Suppressor macrophage treated with lipopolysaccharide for 1 hour (primary cell): ENCODE measurements at regions not wholly inside any gene's neighbourhood (a gene's known extent, or its start where the extent isn't known, plus 50 kb on each side); places are given as distances from the start of the nearest gene placed in this dataset.
"Not testable (repeated sequence)": the region's sequence is repeated elsewhere in the genome, so short reads cannot be mapped to it uniquely, and the experiment has no call there.

Source experiments
- DNase-seq, 3 donors: peaks; one replicate each; pipeline ENCODE4 v3.0.0-alpha.2; 2020 to 2022

DNA sequence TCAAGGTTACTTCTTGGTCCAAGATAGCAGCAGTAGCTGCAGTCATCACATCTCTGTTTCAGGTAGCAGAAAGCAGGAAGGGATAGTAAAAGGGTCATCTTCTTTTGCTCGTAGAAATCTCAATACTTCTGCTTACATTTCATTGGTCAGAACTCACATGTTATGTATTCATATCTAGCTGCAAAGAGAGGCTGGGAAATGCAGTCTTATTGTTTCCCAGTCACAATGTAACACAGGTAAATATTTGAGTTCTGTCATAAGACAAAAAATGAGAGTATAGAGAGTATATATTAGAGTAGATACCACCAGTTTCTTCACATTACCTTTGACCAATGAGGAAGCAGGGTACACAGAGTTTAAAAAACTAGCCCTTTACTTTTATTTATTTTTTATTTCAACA, 132.4 kb upstream of the ITGA6 start:
- no peak for DNase-seq

DNA sequence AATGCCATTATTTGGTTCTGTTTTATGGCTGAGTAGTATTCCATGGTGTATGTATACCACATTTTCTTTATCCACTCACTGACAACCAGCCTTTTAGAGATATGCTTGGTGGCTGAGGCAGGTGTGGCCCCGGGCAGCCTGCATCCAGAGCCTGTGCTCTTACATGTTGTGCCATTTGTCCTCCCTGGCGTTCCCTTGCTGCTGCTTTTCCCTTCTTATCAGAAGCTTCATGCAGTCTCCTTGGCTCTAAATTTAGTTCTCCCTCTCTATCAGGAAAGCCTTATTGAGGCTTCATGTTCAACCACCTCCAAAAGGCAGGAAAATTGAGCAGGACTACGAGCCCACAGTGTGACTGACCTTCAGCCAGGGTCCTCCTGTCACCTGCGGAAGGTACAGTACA, 131.7 kb upstream of the ITGA6 start:
- no peak for DNase-seq

DNA sequence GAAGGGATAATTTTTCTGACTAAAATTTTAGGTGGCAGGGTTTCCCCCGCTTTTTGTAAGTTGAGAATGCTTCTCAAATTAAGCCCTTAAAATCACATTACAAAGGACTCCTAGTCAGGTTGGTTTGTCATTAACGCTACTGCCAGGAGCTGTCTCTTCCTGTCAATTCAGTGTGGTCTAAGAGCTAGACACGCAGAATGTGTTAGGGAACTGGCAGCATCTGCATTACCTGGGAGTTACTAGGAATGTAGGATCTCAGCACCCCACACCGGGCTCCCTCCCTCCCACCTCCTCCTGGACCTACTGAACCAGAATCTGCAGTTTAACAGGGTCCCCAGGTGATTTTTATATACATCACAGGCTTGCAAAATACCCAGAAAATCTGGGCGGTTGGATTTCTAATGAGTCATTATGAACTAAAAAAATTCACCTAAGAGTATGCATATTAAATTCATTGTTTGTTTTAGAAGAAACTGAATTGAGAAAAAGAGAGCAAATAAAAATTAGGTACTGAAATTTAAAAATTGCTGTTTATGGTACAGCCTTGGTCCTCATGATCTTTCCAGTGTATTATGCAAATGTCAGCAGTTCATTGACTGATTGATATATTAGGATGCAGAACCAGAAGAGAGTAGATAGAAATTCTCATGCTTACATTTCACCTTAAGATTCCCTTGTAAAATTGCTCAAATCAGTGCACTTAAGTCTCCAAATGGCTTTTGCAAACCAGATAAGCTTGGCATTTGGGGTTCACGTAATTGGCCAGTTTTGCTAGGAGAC, 130.9 kb upstream of the ITGA6 start:
- no peak for DNase-seq

DNA sequence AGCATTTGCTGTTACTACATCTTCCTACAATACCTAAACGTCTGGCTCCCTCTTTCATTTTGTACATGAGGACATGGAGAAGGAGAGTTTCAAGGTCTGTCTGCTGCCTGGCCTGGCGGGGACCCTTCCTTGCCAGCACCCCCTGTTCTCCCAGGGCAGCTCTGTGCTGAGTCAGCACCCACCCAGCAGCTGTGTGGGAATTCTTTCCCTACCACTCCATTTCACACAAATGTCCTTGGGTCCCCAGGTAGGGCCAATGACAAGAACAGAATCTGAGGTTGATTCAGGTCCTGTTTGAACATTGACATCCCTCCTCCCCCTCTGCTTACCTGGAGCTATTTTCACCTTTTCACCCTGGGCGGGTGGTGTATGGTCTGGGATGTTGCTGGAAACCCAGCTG, 129.9 kb upstream of the ITGA6 start:
- no peak for DNase-seq

DNA sequence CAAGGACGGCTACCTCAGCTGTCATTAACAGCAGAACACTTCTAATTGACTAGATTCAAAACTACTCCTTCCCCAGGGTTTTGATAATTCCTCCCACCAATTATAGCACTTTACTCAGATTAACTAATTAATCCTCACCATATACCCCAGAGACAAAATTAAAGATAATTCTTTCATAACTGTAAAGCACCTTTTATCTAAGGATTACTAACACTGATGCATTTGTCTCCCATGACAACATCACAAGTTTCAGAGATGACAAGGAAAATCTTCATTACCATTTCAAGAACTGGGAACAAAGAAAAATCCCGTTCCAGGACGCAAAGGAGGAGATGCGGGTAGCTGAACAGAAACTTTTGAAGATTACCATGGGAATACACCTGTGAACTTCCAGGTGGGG, 129.4 kb upstream of the ITGA6 start:
- DNase-seq: no peak

DNA sequence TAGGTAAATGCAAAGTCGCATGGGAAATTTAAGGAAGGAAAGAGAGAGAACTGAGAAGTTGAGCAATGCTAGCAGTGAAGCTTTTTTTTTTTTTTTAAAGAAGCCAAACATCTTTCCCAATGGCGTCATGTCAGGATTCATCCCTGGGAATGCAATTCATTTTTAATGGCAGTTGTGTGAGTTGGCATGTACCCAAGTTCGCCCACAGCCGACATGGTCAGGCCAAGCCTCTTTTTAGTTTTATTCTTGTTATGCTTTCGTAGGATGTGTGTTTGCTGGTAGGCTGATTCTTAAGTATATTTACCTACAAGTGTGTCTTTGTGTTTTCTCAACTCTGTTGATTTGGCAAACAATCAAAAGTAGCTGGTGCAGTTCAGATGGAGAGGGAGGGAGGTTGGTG, 127.6 kb upstream of the ITGA6 start:
- peak in 2 of 3 donors; percentile 33 to 39 for DNase-seq

DNA sequence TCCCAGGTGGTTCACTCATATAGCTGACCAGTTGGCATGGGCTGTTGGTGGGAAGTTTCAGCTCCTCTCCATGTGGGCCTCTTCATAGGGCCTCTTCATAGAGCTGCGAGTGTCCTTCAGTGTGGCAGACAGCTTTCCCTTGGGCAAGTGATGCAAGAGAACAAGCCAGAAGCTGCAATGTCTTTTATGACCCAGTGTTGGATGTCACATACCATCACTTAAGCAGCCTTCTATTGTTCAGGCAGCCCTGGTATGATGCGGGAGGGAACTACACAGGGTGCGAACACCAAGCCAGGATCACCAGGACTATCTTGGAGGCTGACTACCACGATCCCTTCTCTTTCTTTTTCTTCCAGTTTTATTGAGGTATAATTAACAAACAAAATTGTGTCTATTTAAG, 126.5 kb upstream of the ITGA6 start:
- DNase-seq: no peak

DNA sequence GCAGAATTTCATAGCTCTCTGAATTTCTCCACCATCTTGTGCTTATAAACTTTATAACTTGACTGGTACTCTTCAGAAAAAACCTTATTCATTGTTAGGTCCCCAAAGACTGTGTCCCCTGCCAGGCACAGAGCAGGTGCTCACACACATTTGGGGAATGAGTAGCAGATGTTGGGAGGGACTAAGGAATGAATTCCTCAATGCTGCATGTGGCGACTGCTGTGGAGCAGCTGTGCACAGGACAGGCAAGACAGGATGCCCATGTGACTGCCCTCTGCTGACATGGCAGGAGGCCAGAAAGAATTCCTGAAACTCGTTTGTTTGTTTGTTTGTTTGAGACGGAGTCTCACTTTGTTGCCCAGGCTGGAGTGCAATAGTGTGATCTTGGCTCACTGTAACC, 122.3 kb upstream of the ITGA6 start:
- no peak for DNase-seq

DNA sequence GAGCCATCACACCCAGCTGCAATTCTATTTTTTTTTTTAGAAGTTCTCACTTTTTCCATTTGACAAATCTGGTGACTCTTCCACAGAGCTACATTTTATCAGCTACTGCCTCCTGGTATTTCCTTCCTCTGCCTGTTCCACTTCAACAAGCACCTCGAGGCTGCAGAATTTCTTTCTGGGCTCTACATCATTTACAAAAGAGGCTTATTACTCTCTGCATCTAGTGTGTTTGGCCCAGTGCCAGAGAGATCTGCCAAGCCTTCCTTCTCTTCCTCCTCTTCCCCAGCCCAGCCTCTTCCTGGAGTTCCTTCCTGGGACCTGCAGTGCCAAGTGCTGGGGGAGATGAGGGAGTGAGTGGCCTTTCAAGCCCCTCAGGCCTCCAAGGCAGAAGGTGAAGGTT, 119.6 kb upstream of the ITGA6 start:
- DNase-seq: no peak

DNA sequence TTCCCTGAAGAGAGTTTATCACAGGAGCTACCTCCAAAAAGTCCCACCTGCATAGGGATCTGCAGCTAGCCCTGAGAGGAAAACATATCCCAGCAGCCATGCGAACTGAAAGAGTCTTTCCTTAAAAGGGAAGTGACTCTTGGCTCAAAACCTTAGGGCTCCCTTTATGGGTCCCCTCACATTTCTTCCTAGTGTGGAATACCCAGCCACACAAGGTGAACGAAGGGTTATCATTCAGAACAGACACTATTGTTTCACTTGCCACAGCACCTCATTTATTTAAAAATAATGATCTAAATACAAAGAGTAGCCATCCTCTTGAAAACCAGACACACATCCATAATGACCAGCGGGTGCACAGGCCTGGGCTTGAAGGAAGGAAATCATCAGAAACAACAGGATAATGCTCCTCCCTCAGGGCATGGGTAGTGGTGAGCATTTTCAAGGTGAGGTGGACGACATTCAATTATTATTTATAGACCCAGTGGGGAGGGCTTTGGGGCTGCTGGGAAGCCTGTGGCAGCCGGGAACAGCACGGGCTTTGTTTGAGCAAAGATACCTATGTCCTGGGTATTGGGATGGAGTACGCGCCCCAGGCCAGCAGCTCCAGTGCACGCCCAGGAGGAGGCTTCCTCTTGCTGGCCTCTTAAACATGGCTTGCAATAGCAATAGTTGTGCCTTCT, 119.0 kb upstream of the ITGA6 start:
- DNase-seq: no peak

DNA sequence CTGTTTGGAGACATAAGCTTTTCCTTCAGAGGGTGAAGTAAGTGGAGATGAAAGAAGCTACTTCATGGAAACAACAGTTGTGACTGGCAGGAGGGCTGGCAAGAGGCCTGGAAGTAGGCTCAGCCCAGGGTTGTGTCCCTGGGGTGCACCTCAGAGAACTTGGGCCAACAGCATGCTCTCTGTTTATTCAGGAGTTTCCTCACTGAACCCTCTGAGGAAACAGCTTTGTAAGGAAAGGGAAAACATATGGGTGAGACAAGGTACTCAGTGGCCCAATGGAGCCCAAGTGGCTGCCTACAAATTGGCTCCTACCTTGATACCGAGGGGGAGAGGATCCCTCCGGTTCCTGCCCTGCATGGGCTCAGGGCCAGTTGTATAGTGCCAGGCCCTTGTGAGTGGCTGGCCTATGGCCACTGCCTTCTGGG, 115.5 kb upstream of the ITGA6 start:
- DNase-seq: no peak

DNA sequence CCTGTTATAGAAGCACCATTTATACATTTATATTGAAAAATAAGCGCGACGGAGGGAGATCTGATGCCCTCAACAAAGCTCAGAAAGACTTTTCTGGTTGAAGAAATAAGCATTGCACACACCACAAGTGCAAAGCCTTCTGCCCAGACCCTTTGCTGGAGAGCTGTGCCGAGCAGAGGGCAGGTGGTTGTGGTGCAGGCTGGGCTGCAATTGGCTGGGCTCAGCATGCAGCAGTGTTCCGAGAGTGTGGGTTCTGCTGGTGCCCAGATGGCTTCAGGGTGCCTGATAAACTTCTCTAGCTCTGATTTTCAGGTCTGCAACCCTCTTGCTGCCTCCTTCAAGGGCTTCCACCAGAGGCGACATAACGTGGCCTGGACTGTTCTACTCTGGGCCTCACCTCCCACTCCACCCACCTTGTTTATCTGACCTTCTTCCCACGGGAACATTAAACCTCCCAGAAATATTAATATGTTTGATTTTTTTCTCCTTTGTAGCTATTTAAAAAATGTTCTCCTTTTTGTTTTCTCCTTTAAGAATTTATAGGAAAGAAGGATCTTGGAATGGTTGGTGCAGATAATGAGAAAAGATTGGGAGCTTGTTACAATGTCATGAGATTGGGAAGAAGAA, 113.6 kb upstream of the ITGA6 start:
- DNase-seq: no peak

DNA sequence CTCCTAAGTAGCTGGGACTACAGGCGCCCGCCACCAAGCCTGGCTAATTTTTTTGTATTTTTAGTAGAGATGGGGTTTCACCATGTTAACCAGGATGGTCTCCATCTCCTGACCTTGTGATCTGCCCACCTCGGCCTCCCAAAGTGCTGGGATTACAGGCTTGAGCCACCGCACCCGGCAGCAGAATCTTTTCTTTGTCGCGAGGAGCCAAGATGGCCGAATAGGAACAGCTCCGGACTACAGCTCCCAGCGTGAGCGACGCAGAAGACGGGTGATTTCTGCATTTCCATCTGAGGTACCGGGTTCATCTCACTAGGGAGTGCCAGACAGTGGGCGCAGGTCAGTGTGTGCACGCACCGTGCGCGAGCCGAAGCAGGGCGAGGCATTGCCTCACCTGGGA, 112.3 kb upstream of the ITGA6 start:
- not testable (repeated sequence) for DNase-seq

DNA sequence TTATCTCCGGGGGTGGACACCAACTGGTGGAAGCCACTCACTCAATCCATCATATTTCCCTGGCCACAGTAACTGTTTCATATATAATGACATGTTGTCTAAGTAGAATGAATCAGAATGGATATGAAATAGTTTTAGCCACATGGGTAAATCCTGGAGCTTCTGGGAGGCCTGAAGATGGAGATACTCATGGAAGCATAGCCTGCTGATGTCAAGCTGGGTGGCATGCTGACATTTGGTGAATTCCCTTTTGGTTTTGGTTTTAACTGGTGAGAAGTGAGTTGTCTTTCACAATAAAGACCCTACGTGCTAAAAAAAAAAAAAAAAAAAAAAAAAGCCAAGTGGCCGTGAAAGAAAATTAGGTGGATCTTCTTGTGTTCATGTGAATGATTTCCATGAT, 105.3 kb upstream of the ITGA6 start:
- peak; percentile 7 to 33 (median 27) for DNase-seq

DNA sequence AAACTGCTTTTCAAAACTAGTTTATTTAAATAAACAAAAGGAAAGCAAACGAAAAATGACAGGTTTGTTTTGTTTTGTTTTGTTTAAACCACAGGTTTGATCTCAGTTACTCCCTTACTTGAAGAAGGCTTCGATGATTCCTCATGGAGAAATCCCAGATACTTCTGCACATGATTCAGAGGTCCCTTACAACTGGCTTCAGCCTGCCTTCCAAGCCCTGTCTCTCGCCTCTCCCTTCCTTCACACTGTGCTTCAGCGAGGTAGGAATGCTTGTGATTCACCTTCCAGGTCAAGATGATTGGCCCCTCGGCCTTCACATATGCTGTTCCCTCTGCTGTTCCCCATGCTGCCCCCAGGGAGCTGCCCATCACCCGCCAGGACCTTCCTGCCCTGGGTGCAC, 104.1 kb upstream of the ITGA6 start:
- DNase-seq: no peak

DNA sequence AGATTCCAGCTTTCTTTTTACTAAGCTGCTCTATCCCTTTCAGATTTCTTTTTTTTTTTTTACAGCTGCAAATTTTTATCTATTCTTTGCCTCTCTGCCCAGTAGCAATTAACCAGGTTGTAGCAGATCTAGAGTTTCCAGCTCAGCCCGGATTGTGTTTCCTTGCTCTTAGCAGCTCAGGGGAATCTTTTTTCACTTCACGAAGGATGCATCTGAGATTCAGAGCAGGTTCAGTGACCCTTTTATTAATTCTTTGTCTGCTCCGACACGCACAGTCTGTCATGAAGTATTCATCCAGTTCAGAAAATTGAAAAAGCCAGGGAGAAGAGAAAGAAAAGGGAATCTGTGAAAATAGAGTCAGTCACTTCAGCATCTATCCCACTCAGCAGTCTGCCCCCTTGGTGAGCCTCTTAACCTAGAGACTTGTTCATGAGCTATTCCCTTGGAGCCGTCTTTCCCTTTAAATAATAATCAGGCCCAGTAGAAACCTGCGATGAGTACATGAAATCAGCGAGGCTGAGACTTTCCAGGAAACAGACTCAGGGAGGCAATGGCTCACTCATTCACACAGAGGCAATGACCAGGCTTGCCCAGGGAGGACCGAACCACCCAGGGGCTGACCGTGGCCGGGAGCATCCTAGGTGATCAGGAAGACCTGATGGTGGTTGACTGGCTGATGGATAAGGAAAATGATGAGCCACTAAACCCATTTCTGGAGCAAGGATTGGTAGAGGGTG, 103.4 kb upstream of the ITGA6 start:
- no peak for DNase-seq

DNA sequence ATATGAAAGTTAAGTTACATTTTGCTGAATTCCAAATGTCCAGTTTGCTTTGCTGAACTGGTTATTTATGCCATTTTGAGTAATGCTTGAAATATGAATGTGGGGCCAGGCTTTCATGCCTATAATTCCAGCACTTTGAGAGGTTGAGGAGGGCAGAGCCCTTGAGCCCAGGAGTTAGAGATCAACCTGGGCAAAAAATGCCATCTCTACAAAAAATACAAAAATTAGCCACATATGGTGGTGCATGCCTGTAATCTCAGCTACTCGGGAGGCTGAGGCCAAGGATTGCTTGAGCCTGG, 101.2 kb upstream of the ITGA6 start:
- no peak for DNase-seq

DNA sequence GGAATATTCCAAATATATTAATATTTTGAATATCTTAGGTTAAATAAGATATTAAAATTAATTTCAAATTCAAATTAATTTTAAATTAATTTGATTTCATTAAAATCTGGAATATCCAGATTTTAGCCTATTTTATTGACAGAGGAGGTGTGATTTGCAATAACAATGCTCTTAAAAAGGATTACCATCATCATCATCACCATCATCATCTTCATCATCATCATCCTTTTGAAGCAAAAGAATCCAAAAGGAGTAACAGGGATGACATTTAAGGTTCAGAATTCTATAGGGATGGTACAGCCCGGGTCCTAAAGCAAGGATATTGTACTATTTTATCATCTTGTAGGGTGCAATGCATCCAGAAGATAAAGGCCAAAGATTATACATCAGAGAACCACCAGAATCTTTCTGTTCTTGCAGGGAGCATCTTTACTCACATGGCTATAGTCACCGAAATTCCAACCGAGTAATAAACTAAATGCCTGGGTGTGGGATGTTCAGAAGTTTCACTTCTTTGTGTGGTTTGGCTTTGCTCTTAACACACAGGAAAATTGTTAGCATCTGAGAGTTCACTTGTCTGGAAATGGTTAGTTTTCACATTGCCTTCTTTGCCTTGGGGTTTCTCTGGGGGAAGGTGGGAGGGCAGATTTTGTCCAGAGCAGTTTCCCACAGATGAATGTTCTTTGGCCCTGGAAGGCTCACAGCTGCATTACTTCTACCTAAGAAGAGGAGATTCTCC, 99.1 kb upstream of the ITGA6 start:
- peak in 1 of 3 donors; percentile 10 for DNase-seq

DNA sequence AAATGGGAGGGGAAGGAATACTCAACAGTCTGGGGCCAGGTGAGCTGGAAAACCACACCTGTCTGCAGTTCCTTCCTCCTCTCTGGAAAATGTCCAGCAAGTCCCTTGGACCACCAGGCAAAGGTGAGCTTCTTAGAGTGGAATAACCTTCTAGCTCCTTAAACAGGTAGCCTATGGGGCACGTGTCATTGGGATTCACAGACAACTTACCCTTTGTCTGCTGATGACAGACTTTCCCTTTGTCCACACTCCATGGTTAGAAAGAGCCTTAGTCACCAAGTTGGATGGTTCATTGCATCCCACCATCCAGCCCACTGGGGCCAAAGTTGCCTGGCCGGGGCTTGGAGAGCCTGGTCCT, 98.0 kb upstream of the ITGA6 start:
- DNase-seq: no peak

DNA sequence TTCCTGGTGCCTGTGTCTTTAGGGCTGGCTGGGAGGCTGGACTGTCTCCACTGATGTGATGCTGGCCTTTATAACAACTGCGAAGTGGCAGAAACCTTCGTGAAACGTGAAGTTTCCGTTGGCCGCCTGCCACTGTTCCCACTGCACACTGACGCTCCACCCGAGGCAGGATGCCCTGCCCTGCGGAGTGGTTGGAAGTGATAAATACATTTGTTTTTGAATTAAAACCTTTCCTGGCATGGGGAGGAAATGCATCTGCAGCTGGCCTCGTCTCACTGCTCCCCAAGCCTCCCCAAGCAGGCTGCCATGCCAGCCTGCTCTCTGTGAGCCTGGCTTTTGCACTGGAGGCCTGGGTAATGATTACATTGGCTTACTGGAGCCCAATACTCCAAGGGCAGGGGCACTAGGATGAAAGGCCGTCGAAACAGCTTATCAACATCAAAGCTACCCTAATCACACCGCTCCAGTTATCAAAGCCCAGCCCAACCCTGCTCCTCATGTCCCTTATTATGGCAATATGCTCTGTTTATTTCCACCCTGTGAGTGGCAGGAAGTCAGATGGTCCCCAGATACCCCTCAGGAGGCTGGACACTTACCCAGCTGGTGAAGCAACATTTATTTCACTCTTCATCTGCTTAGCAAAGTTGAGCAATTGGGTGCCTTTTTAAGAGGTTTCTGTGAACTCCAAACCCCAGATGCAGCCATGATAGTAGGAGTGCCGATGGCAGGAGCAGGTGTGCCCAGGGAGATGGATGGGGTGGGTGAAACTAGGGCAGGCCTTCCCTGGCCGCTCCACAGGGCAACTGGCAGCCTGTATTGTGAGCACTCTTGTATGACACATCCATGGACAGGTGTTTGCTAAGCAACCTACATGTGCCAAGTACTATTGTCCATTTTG, 97.4 kb upstream of the ITGA6 start:
- no peak for DNase-seq

DNA sequence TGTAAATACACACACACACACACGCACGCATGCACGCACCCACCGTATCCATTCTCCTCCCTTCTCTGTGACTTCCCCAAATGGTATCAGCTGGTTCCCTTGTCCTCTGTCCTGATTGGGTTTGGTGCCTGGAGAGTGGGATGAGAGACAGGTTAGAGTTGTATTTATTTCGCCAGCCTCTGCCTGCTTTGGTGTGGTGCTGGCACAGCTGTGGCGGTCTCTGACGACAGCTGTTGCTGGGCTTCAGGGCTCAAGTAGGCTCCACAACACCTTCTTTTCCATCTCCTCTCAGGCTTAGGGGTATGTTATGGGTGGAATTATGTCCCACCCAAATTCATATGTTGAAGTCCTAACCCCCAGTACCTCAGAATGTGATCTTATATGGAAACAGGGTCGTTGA, 94.9 kb upstream of the ITGA6 start:
- no peak for DNase-seq
